Tibial nerve (tissue), 4 donors: ENCODE measurements at regions not wholly inside any gene's neighbourhood (a gene's known extent, or its start where the extent isn't known, plus 50 kb on each side); places are given as distances from the start of the nearest gene placed in this dataset.

Experiments used
- DNase-seq, 2 donors: peaks; one replicate each; pipeline ENCODE4 v3.0.0-alpha.2; 2019; ENCODE audit warnings: low spot score in 2 of 2
- H3K27ac ChIP-seq, 4 donors: fragments of 200-600 bp; sonication (generic) in 3 of 4; one replicate each; pipeline ENCODE4 v1.5.1; 2017 to 2019; ENCODE audit warnings: mild to moderate bottlenecking in 1 of 4
- H3K27me3 ChIP-seq, 2 donors: fragments of 200-600 bp; sonication (generic) in 1 of 2; one replicate each; pipeline versions ENCODE4 v1.5.1 to v1.6.0; 2017 to 2019
- H3K36me3 ChIP-seq, 3 donors: fragments of 200-600 bp; sonication (generic); one replicate each; pipeline ENCODE4 v1.5.1; 2018 to 2019
- H3K4me1 ChIP-seq, 4 donors: fragments of 200-600 bp; sonication (generic) in 3 of 4; one replicate each; pipeline ENCODE4 v1.5.1; 2017 to 2019
- H3K4me3 ChIP-seq, 4 donors: fragments of 200-600 bp; sonication (generic) in 3 of 4; one replicate each; pipeline ENCODE4 v1.5.1; 2017 to 2019; ENCODE audit warnings: mild to moderate bottlenecking in 1 of 4, moderate library complexity in 1 of 4
- H3K9me3 ChIP-seq, 4 donors: fragments of 200-600 bp; sonication (generic) in 3 of 4; one replicate each; pipeline ENCODE4 v1.5.1; 2017 to 2019
- EP300 ChIP-seq, 2 donors: sonication (generic); formaldehyde crosslinking; IDR thresholded peaks; one replicate each; pipeline ENCODE4 v1.6.1; 2017; ENCODE audit warnings: antibody characterized with exemption in 2 of 2, mild to moderate bottlenecking in 1 of 2
- POLR2A ChIP-seq, 2 donors: fragments of 450-650 bp; IDR thresholded peaks; one replicate each; pipeline ENCODE4 v1.6.1; 2017; ENCODE audit warnings: antibody characterized with exemption in 2 of 2, mild to moderate bottlenecking in 2 of 2, moderate library complexity in 2 of 2
- WGBS, 2 donors: methylation state at CpG; one replicate each; pipeline ENCODE4 v1.1.5; 2018; 5-methylcytosine and 5-hydroxymethylcytosine counted together
- TF ChIP-seq, protein P1 (sequence below), 5 experiments: fragments of 200-600 bp in 3 of 5; fragments of 450-650 bp in 2 of 5; sonication (generic) in 3 of 5; IDR thresholded peaks; one replicate each; pipeline ENCODE4 v1.5.1; 2016 to 2019; ENCODE audit warnings: antibody characterized with exemption in 5 of 5, mild to moderate bottlenecking in 3 of 5, moderate library complexity in 2 of 5

DNA sequence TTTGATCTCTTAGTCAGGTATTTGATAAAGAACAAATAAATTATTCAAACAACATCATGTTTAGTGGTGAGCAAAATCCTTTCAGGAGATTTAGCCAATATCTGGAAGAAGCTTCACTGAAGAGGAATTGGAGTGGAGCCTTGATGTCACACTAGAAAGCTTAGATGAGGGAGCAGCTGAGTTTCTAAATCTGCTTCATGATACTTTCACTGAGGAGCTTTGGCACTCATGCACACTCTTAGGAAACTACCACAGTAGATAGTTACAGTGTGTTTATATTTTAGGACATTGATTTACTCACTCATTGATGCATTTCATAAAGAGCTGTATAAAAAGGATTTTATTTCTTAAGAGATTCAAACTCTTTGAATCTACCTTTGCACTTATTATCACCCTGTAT is 366.2 kb upstream of the BTBD3 start:
- no peaks in the 10 kb centered on the region for H3K4me1 ChIP-seq
- H3K36me3 ChIP-seq: no peaks in the 10 kb centered on the region
- TF ChIP-seq EP300 (IDR thresholded peaks at IDR 0.05) (no peak), POLR2A (IDR thresholded peaks at IDR 0.05) (no peak)
- TF ChIP-seq, protein P1, sequence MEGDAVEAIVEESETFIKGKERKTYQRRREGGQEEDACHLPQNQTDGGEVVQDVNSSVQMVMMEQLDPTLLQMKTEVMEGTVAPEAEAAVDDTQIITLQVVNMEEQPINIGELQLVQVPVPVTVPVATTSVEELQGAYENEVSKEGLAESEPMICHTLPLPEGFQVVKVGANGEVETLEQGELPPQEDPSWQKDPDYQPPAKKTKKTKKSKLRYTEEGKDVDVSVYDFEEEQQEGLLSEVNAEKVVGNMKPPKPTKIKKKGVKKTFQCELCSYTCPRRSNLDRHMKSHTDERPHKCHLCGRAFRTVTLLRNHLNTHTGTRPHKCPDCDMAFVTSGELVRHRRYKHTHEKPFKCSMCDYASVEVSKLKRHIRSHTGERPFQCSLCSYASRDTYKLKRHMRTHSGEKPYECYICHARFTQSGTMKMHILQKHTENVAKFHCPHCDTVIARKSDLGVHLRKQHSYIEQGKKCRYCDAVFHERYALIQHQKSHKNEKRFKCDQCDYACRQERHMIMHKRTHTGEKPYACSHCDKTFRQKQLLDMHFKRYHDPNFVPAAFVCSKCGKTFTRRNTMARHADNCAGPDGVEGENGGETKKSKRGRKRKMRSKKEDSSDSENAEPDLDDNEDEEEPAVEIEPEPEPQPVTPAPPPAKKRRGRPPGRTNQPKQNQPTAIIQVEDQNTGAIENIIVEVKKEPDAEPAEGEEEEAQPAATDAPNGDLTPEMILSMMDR (IDR thresholded peaks at IDR 0.05): no peak
- H3K9me3 ChIP-seq: no peaks in the 10 kb centered on the region
- no peaks in the 10 kb centered on the region for H3K27me3 ChIP-seq
- DNase-seq: no peak
- H3K4me3 ChIP-seq: no peak overlapping the region
- H3K27ac ChIP-seq: no peak overlapping the region

GRCh38 chr20:11553603-11554002 is 364.1 kb upstream of the BTBD3 start:
- TF ChIP-seq EP300 (IDR thresholded peaks at IDR 0.05): no peak
- TF ChIP-seq, protein P1 (IDR thresholded peaks at IDR 0.05): peak in 3 of 5 experiments; percentile 19 to 31 (median 28)
- Histone ChIP-seq H3K4me1 (no peaks in the 10 kb centered on the region), H3K9me3 (no peaks in the 10 kb centered on the region), H3K4me3 (no peak overlapping the region), H3K27me3 (no peaks in the 10 kb centered on the region), H3K27ac (no peak overlapping the region), H3K36me3 (no peaks in the 10 kb centered on the region)
- no peak for DNase-seq
- WGBS, 2 donors: 70 to 74% methylated on average over 4 of the region's 4 CpGs

DNA sequence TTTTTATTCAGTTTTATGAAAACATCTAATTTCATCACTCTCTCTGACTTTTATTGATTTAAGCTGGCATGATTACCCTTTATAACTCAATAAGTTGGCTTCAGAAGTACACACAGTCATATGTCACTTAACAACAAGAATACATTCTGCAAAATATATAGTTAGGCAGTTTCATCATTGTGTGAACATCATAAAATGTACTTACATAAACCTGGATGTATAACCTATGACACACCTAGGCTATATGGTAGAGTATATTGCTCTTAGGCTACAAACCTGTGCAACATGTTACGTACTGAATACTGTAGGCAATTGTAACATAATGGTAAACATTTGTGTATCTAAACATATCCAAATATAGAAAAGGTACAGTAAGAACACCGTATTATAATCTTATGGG is 362.2 kb upstream of the BTBD3 start:
- WGBS, 2 donors: 93 to 96% methylated on average over 2 of the region's 2 CpGs
- Histone ChIP-seq H3K4me3 (no peak overlapping the region), H3K27me3 (no peaks in the 10 kb centered on the region), H3K36me3 (no peaks in the 10 kb centered on the region), H3K9me3 (no peaks in the 10 kb centered on the region), H3K27ac (no peak overlapping the region), H3K4me1 (no peaks in the 10 kb centered on the region)
- no peak for DNase-seq
- TF ChIP-seq POLR2A (IDR thresholded peaks at IDR 0.05) (no peak), EP300 (IDR thresholded peaks at IDR 0.05) (no peak)
- TF ChIP-seq, protein P1 (IDR thresholded peaks at IDR 0.05): no peak

- 61 to 72% methylated on average over 2 of the region's 2 CpGs for WGBS, 2 donors
- no peak overlapping the region for H3K27ac ChIP-seq
- H3K36me3 ChIP-seq: no peaks in the 10 kb centered on the region
- DNase-seq: no peak
- H3K4me3 ChIP-seq: no peak overlapping the region
- no peaks in the 10 kb centered on the region for H3K4me1 ChIP-seq
- H3K27me3 ChIP-seq: no peaks in the 10 kb centered on the region
- H3K9me3 ChIP-seq: no peaks in the 10 kb centered on the region
- TF ChIP-seq POLR2A (IDR thresholded peaks at IDR 0.05): no peak
- TF ChIP-seq, protein P1 (IDR thresholded peaks at IDR 0.05): no peak
Measured at GRCh38 chr20:11556410-11556809, 361.3 kb upstream of the BTBD3 start.

DNA sequence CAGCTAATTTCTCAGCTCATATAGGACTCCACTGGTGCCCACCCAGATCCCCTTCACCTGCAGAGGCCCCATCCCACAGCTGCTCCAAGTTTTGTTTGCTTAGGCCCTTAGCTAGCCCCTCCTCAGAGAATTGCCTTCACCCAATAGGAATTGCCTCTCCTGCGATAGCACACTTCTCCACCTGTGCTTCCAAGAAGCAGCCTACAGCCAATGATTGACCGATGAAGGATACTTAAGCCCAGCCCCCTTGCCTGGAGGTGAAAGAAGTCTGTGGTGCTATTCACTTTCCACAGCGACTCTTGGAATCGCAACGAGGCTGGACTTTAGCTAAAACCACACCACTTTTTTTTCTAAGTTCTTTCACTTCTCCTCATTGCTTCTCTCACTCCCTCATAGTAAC is 353.2 kb upstream of the BTBD3 start:
- Histone ChIP-seq H3K4me1 (no peaks in the 10 kb centered on the region), H3K4me3 (no peak overlapping the region), H3K27me3 (no peaks in the 10 kb centered on the region), H3K36me3 (no peaks in the 10 kb centered on the region), H3K27ac (no peak overlapping the region), H3K9me3 (no peaks in the 10 kb centered on the region)
- no peak for TF ChIP-seq POLR2A (IDR thresholded peaks at IDR 0.05)
- no peak for TF ChIP-seq EP300 (IDR thresholded peaks at IDR 0.05)
- TF ChIP-seq, protein P1 (IDR thresholded peaks at IDR 0.05): no peak
- WGBS, 2 donors: 90 to 92% methylated on average over 5 of the region's 5 CpGs
- no peak for DNase-seq
